Hepatocyte (in vitro differentiated cells): ENCODE measurements at regions not wholly inside any gene's neighbourhood (a gene's known extent, or its start where the extent isn't known, plus 50 kb on each side); places are given as distances from the start of the nearest gene placed in this dataset.

Experiments
- DNase-seq: peaks from one replicate; pipeline ENCODE4 v3.0.0-alpha.2; 2016; ENCODE audit warnings: low spot score
- H2AFZ ChIP-seq: fragments of 200-600 bp; sonication (generic); 2 replicates; pipeline ENCODE4 v1.6.0; 2016; ENCODE audit warnings: antibody characterized with exemption, mild to moderate bottlenecking
- H3K27ac ChIP-seq: fragments of 200-600 bp; sonication (generic); 2 replicates; pipeline ENCODE4 v1.5.1; 2016; ENCODE audit warnings: mild to moderate bottlenecking
- H3K27me3 ChIP-seq: fragments of 200-600 bp; sonication (generic); 2 replicates; pipeline ENCODE4 v1.6.1; 2016
- H3K36me3 ChIP-seq: fragments of 200-600 bp; sonication (generic); replicated peaks from 2 replicates; pipeline ENCODE4 v1.5.1; 2016; ENCODE audit warnings: low read depth; ENCODE audit not compliant: insufficient read depth
- H3K4me1 ChIP-seq: fragments of 200-600 bp; sonication (generic); 2 replicates; pipeline ENCODE4 v1.5.1; 2016; ENCODE audit warnings: mild to moderate bottlenecking, moderate library complexity; ENCODE audit not compliant: insufficient read depth
- H3K4me2 ChIP-seq: fragments of 200-600 bp; sonication (generic); 2 replicates; pipeline ENCODE4 v1.6.0; 2016
- H3K4me3 ChIP-seq: fragments of 200-600 bp; sonication (generic); 2 replicates; pipeline ENCODE4 v1.5.1; 2016; ENCODE audit warnings: mild to moderate bottlenecking
- H3K79me2 ChIP-seq: fragments of 200-600 bp; sonication (generic); 2 replicates; pipeline ENCODE4 v1.6.0; 2017; ENCODE audit warnings: mild to moderate bottlenecking
- H3K9me2 ChIP-seq: fragments of 200-600 bp; sonication (generic); replicated peaks from 2 replicates; pipeline ENCODE4 v1.6.0; 2017; ENCODE audit warnings: mild to moderate bottlenecking; ENCODE audit not compliant: insufficient read depth
- H3K9me3 ChIP-seq: fragments of 200-600 bp; sonication (generic); 2 replicates; pipeline ENCODE4 v1.5.1; 2016; ENCODE audit warnings: low read depth, mild to moderate bottlenecking
- H4K20me1 ChIP-seq: fragments of 200-600 bp; sonication (generic); 2 replicates; pipeline ENCODE4 v1.6.0; 2016; ENCODE audit warnings: mild to moderate bottlenecking; ENCODE audit not compliant: insufficient read depth, poor library complexity, severe bottlenecking
- EZH2 ChIP-seq: fragments of 200-600 bp; sonication (generic); IDR thresholded peaks from 2 replicates; pipeline ENCODE4 v1.6.1; 2016; ENCODE audit warnings: antibody characterized with exemption, mild to moderate bottlenecking, borderline replicate concordance
- EZH2phosphoT487 ChIP-seq: fragments of 200-600 bp; sonication (generic); IDR thresholded peaks from one replicate; pipeline ENCODE4 v1.6.1; 2018; ENCODE audit warnings: antibody characterized with exemption, mild to moderate bottlenecking, low read depth, moderate library complexity; ENCODE audit not compliant: unreplicated experiment, severe bottlenecking
- WGBS: methylation state at CpG from one replicate; pipeline ENCODE4 v1.1.6; 2016; ENCODE audit warnings: low lambda C conversion rate; ENCODE audit errors: missing lambda C conversion rate; 5-methylcytosine and 5-hydroxymethylcytosine counted together
- TF ChIP-seq, protein P1 (sequence below): fragments of 200-600 bp; sonication (generic); IDR thresholded peaks from 2 replicates; pipeline ENCODE4 v1.5.1; 2016; ENCODE audit warnings: antibody characterized with exemption, mild to moderate bottlenecking; ENCODE audit not compliant: poor library complexity

DNA sequence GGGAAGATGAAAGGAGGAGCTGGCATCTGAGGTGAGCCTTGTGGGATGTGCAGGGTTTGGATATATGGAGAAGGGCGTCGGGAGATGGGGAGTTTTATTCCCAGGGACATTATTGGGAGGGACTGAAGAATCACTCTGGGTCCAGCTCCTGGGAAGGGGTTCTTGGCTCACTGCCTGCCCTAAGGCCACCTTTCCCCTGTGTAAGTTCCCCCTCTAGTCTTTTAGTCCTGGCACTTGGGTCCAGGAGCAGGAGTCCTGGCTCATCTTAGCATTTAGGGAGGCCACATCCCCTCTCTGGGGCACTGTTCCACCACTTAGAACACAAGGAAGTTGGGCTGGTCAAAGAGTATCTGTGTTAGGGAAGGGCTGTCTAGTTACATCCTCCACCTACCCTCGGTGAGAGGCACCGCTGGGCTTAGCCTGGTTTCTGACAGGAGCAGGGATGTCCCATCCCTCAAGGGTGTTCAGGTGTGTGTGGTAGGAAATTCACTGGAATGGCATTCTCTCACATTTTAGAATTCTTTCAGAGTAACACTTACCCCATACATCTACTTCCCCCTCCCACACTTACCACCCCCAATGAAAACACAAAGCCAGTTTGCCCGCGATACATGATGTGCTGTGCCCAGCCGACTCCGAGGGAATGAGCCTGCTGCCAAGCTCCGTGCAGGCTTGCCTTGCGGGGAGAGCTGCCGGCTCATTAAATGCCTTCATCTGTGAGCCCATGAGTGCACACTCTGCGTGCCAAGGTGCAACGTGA lies 86.7 kb downstream of the FAM43A start:
- H3K27ac ChIP-seq: no peak overlapping the region
- TF ChIP-seq EZH2phosphoT487 (no peak), EZH2 (no peak)
- TF ChIP-seq, protein P1, sequence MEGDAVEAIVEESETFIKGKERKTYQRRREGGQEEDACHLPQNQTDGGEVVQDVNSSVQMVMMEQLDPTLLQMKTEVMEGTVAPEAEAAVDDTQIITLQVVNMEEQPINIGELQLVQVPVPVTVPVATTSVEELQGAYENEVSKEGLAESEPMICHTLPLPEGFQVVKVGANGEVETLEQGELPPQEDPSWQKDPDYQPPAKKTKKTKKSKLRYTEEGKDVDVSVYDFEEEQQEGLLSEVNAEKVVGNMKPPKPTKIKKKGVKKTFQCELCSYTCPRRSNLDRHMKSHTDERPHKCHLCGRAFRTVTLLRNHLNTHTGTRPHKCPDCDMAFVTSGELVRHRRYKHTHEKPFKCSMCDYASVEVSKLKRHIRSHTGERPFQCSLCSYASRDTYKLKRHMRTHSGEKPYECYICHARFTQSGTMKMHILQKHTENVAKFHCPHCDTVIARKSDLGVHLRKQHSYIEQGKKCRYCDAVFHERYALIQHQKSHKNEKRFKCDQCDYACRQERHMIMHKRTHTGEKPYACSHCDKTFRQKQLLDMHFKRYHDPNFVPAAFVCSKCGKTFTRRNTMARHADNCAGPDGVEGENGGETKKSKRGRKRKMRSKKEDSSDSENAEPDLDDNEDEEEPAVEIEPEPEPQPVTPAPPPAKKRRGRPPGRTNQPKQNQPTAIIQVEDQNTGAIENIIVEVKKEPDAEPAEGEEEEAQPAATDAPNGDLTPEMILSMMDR: no peak
- no peaks in the 10 kb centered on the region for H4K20me1 ChIP-seq
- H3K79me2 ChIP-seq: no peaks in the 10 kb centered on the region
- no peaks in the 10 kb centered on the region for H3K9me3 ChIP-seq
- H3K4me2 ChIP-seq: no peak overlapping the region
- no peak overlapping the region for H2AFZ ChIP-seq
- H3K27me3 ChIP-seq: no peaks in the 10 kb centered on the region
- no peaks in the 10 kb centered on the region for H3K36me3 ChIP-seq
- no peak overlapping the region for H3K4me3 ChIP-seq
- H3K4me1 ChIP-seq: peaks cover 14% of the 10 kb centered on the region
- no peak for DNase-seq
- WGBS: 76% methylated on average over 13 of the region's 13 CpGs
- no peaks in the 10 kb centered on the region for H3K9me2 ChIP-seq

DNA sequence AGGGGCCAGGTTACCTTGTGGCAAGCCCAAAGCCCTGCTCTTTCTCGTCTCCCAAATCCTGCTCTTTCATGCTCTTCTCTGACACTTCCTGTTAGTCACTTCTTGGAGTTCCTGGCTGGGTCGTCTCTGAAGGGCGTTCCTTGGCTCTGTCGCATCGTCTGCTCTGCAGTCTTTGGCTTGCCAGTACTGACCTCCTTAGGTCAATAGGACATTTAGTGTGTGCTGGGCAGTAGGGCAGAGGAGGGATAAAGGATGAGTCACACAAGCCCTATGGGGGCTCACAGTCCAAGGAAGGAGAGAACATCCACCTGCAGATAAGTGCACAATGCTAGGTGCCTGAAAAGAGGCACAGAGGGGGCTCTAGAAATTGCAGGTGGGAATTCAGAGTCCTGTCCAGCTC lies 87.5 kb downstream of the FAM43A start:
- Histone ChIP-seq H4K20me1 (no peaks in the 10 kb centered on the region), H3K27me3 (no peaks in the 10 kb centered on the region), H3K9me3 (no peaks in the 10 kb centered on the region), H3K36me3 (no peaks in the 10 kb centered on the region), H3K27ac (no peak overlapping the region), H2AFZ (no peak overlapping the region), H3K4me1 (peaks cover 14% of the 10 kb centered on the region), H3K4me2 (no peak overlapping the region), H3K79me2 (no peaks in the 10 kb centered on the region), H3K9me2 (no peaks in the 10 kb centered on the region), H3K4me3 (no peak overlapping the region)
- no peak for DNase-seq
- WGBS: 39% methylated on average over 5 of the region's 5 CpGs
- TF ChIP-seq EZH2 (no peak), EZH2phosphoT487 (no peak)
- TF ChIP-seq, protein P1: no peak

DNA sequence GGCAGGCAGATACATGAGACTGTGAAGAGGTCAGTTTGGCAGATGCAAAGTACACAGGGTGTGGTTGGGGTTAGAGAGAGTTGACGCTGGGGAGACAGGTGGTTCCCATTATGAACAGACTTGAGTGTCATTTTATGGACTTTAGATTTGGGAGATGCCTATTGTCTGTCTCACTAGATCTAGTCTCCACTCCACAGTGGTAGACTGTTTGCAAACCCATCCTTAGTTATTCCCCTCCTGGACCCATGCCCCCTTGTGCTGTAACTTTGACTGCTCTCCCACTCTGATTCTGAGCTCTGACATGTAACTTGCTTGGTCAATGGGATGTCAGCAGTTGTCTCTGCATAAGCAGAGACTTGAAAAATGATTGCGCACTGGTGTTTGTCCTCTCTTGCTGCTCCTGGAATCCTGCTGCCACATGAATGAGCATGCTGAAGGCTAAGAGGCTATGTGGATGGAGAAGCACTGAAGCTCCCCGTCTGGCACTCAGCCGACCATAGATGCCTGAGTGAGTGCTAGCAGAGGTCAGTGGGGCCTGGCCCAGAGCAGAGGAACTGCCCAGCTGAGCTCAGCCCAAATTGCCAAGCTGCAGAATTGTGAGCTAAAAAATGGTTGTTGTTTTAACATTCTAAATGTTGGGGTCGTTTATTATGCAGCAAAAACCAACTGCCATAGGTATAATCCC lies 88.2 kb downstream of the FAM43A start:
- no peaks in the 10 kb centered on the region for H3K36me3 ChIP-seq
- H3K4me2 ChIP-seq: no peak overlapping the region
- no peaks in the 10 kb centered on the region for H3K27me3 ChIP-seq
- H3K9me3 ChIP-seq: no peaks in the 10 kb centered on the region
- no peaks in the 10 kb centered on the region for H4K20me1 ChIP-seq
- TF ChIP-seq, protein P1: no peak
- no peak for TF ChIP-seq EZH2phosphoT487
- no peak for TF ChIP-seq EZH2
- H3K27ac ChIP-seq: no peak overlapping the region
- H2AFZ ChIP-seq: no peak overlapping the region
- no peak overlapping the region for H3K4me3 ChIP-seq
- H3K4me1 ChIP-seq: peaks cover 14% of the 10 kb centered on the region
- no peaks in the 10 kb centered on the region for H3K9me2 ChIP-seq
- WGBS: 60% methylated on average over 5 of the region's 5 CpGs
- DNase-seq: no peak
- no peaks in the 10 kb centered on the region for H3K79me2 ChIP-seq
